CMK (cell line): ENCODE measurements at regions not wholly inside any gene's neighbourhood (a gene's known extent, or its start where the extent isn't known, plus 50 kb on each side); places are given as distances from the start of the nearest gene placed in this dataset.

Source experiments
- DNase-seq: peaks from one replicate; pipeline ENCODE4 v3.0.0-alpha.2; 2010; ENCODE audit warnings: low read depth

- no peak for DNase-seq
Measured at GRCh38 chr17:56737421-56738161, 96.1 kb downstream of the C17orf67 start.

GRCh38 chr17:56739376-56739775 lies 94.3 kb downstream of the C17orf67 start:
- no peak for DNase-seq

- no peak for DNase-seq
Measured at GRCh38 chr17:56739776-56740175, 93.9 kb downstream of the C17orf67 start.

- DNase-seq, result no peak
Measured at GRCh38 chr17:56740481-56740880, 93.2 kb downstream of the C17orf67 start.
